Left forelimb (tissue), 1 donor: ENCODE measurements at regions not wholly inside any gene's neighbourhood (a gene's known extent, or its start where the extent isn't known, plus 50 kb on each side); places are given as distances from the start of the nearest gene placed in this dataset.

Experiments
- DNase-seq: peaks from one replicate; pipeline ENCODE4 v3.0.0-alpha.2; 2018; ENCODE audit warnings: low spot score

- DNase-seq, result no peak
These were observed 126.2 kb downstream of the TMEM18 start for GRCh38 chr2:550860-551567.

- DNase-seq, result no peak
These were observed 131.2 kb downstream of the TMEM18 start for GRCh38 chr2:545711-546650.

GRCh38 chr2:545228-545627 lies 132.0 kb downstream of the TMEM18 start:
- no peak for DNase-seq

GRCh38 chr2:538646-539045 lies 138.6 kb downstream of the TMEM18 start:
- no peak for DNase-seq

- DNase-seq, result no peak
These were observed 142.0 kb downstream of the TMEM18 start for GRCh38 chr2:535222-535621.

- no peak for DNase-seq
These were observed 147.4 kb downstream of the TMEM18 start for GRCh38 chr2:529852-530251.

- no peak for DNase-seq
These were observed 147.8 kb downstream of the TMEM18 start for GRCh38 chr2:529424-529823.

- no peak for DNase-seq
These were observed 149.6 kb downstream of the TMEM18 start for GRCh38 chr2:527581-527980.

GRCh38 chr2:526918-527317 lies 150.3 kb downstream of the TMEM18 start:
- no peak for DNase-seq

GRCh38 chr2:525611-526010 lies 151.6 kb downstream of the TMEM18 start:
- no peak for DNase-seq

- DNase-seq, result no peak
These were observed 152.2 kb downstream of the TMEM18 start for GRCh38 chr2:525021-525420.

- no peak for DNase-seq
These were observed 152.8 kb downstream of the TMEM18 start for GRCh38 chr2:524442-524841.

GRCh38 chr2:523698-524270 lies 153.4 kb downstream of the TMEM18 start:
- DNase-seq, result no peak

GRCh38 chr2:522776-523175 lies 154.4 kb downstream of the TMEM18 start:
- DNase-seq, result no peak

- DNase-seq, result no peak
These were observed 155.2 kb downstream of the TMEM18 start for GRCh38 chr2:521853-522530.

- no peak for DNase-seq
These were observed 156.4 kb downstream of the TMEM18 start for GRCh38 chr2:520663-521340.

- DNase-seq, result no peak
These were observed 160.3 kb downstream of the TMEM18 start for GRCh38 chr2:516944-517343.

GRCh38 chr2:516131-516530 lies 161.1 kb downstream of the TMEM18 start:
- DNase-seq, result no peak

- DNase-seq, result no peak
These were observed 161.6 kb downstream of the TMEM18 start for GRCh38 chr2:515441-516127.

GRCh38 chr2:513981-514706 lies 163.1 kb downstream of the TMEM18 start:
- DNase-seq, result no peak
